K562 (cell line): ENCODE measurements at regions not wholly inside any gene's neighbourhood (a gene's known extent, or its start where the extent isn't known, plus 50 kb on each side); places are given as distances from the start of the nearest gene placed in this dataset.

Experiments used
- ATAC-seq: fragments of 200-7000 bp; cut with Tn5 transposase; 3 replicates; pipeline ENCODE4 v1.9.1; 2020; ENCODE audit warnings: moderate library complexity
- BruUV-seq: library from RNA; stranded (reverse); fragments of 400-500 nt; replicated peaks from 2 replicates; lab custom pipeline; 2021; lab: Mats Ljungman, UMichigan
- CTCF ChIA-PET: fragments of 300-600 bp; formaldehyde crosslinking; extraction: SDS; loops from one replicate; lab custom pipeline; 2021; ENCODE audit warnings: low intra/inter-chr PET ratio; lab: Yijun Ruan, JAX
- POLR2A ChIA-PET: fragments of 300-600, 350-650 bp; sonication (Branson Sonifier 250); formaldehyde crosslinking; extraction: SDS; loops from one replicate; lab custom pipeline; 2021; ENCODE audit warnings: antibody characterized with exemption, inconsistent platforms; lab: Yijun Ruan, JAX
- DNase-seq, 4 experiments: peaks; one replicate each; pipeline versions ENCODE4 v3.0.0 to v3.0.0-alpha.2; 2011 to 2018; ENCODE audit warnings: low spot score in 3 of 4, mixed read lengths in 3 of 4; ENCODE audit errors: extremely low read depth in 1 of 4
- FAIRE-seq: peaks from 2 replicates; lab custom pipeline; 2011; peaks lifted over from hg19 to GRCh38; lab: Jason Lieb, UNC
- H2AFZ ChIP-seq: 2 replicates; pipeline ENCODE4 v1.6.0; 2011; ENCODE audit warnings: low read depth, low read length, control low read depth, inconsistent platforms
- H3K27ac ChIP-seq: fragments of 200-600 bp; 3 replicates; pipeline ENCODE4 v1.8.0; 2011; ENCODE audit warnings: low read depth, mild to moderate bottlenecking, control low read depth, inconsistent platforms, low read length, moderate library complexity, mixed read lengths; ENCODE audit errors: extremely low read depth
- H3K27me3 ChIP-seq, 2 experiments: fragments of 300-600 bp in 1 of 2; 2 replicates in 1 of 2; 3 replicates in 1 of 2; pipeline versions ENCODE4 v1.6.0 to v1.8.0; 2011; ENCODE audit warnings: inconsistent platforms in 2 of 2, low read length in 2 of 2, mild to moderate bottlenecking in 1 of 2, mixed read lengths in 1 of 2, moderate library complexity in 1 of 2; ENCODE audit not compliant: control insufficient read depth in 2 of 2, insufficient read depth in 2 of 2
- H3K36me3 ChIP-seq: fragments of 300-600 bp; 3 replicates; pipeline ENCODE4 v1.8.0; 2011; ENCODE audit warnings: mild to moderate bottlenecking, low read length, inconsistent platforms; ENCODE audit not compliant: control insufficient read depth, insufficient read depth
- H3K4me1 ChIP-seq, 2 experiments: fragments of 200-600 bp in 1 of 2; replicated peaks in 1 of 2; 2 replicates in 1 of 2; 3 replicates in 1 of 2; pipeline versions ENCODE4 v1.5.1 to v1.8.0; 2011; ENCODE audit warnings: inconsistent platforms in 2 of 2, low read length in 2 of 2, mild to moderate bottlenecking in 1 of 2, mixed read lengths in 1 of 2, moderate library complexity in 1 of 2; ENCODE audit not compliant: control insufficient read depth in 2 of 2, insufficient read depth in 2 of 2
- H3K4me2 ChIP-seq: 2 replicates; pipeline ENCODE4 v1.6.1; 2011; ENCODE audit warnings: low read length, control low read depth, inconsistent platforms, mixed read lengths; ENCODE audit not compliant: insufficient read depth
- H3K4me3 ChIP-seq: fragments of 200-600 bp; sonication (generic), shearing (Covaris generic); 2 replicates; pipeline ENCODE4 v1.5.1; 2016; ENCODE audit warnings: control low read depth, inconsistent platforms
- H3K79me2 ChIP-seq: fragments of 200-600 bp; 3 replicates; pipeline ENCODE4 v1.8.0; 2011; ENCODE audit warnings: low read length, inconsistent platforms; ENCODE audit not compliant: control insufficient read depth, insufficient read depth
- H3K9ac ChIP-seq, 2 experiments: 2 replicates each; pipeline versions ENCODE4 v1.6.0 to v1.6.1; 2011; ENCODE audit warnings: low read depth in 2 of 2, low read length in 2 of 2, control low read depth in 1 of 2, inconsistent platforms in 1 of 2, mild to moderate bottlenecking in 1 of 2, mixed read lengths in 1 of 2; ENCODE audit not compliant: insufficient read depth in 1 of 2
- H3K9me1 ChIP-seq: one replicate; pipeline ENCODE4 v1.6.0; 2011; ENCODE audit warnings: inconsistent platforms, mild to moderate bottlenecking, low read length, moderate library complexity; ENCODE audit not compliant: control insufficient read depth, insufficient read depth
- H3K9me3 ChIP-seq: replicated peaks from 2 replicates; pipeline ENCODE4 v1.5.1; 2011; ENCODE audit warnings: low read depth, low read length, inconsistent platforms; ENCODE audit not compliant: control insufficient read depth, insufficient read depth
- H4K20me1 ChIP-seq: replicated peaks from 2 replicates; pipeline ENCODE4 v1.6.1; 2011; ENCODE audit warnings: low read length, inconsistent platforms, mixed read lengths; ENCODE audit not compliant: control insufficient read depth, insufficient read depth
- ARID3B ChIP-seq: fragments of 250-450 bp; sonication (Bioruptor Pico); IDR thresholded peaks from 2 replicates; pipeline ENCODE4 v1.4.0; 2020; ENCODE audit warnings: borderline replicate concordance
- KAT7 ChIP-seq: sonication (generic); formaldehyde crosslinking; IDR thresholded peaks from 2 replicates; pipeline ENCODE4 v1.8.0; 2022; ENCODE audit warnings: missing genetic modification reagents, mild to moderate bottlenecking, borderline replicate concordance
- NONO ChIP-seq, 2 experiments: fragments of 200-400 bp in 1 of 2; fragments of 450-650 bp in 1 of 2; formaldehyde crosslinking in 1 of 2; IDR thresholded peaks; 2 replicates each; pipeline ENCODE4 v1.6.1; 2017; ENCODE audit warnings: low read depth in 2 of 2, mild to moderate bottlenecking in 2 of 2, moderate library complexity in 2 of 2, low read length in 1 of 2
- ZKSCAN3 ChIP-seq: fragments of 250-450 bp; sonication (Bioruptor Pico); IDR thresholded peaks from 2 replicates; pipeline ENCODE4 v1.4.0; 2020
- ZNF311 ChIP-seq: fragments of 250-450 bp; sonication (Bioruptor Pico); IDR thresholded peaks from 2 replicates; pipeline ENCODE4 v1.4.0; 2020; ENCODE audit warnings: mild to moderate bottlenecking, moderate library complexity
- ZNF785 ChIP-seq: fragments of 250-450 bp; sonication (Bioruptor Pico); IDR thresholded peaks from 2 replicates; pipeline ENCODE4 v1.4.0; 2020; ENCODE audit warnings: mild to moderate bottlenecking
- WGBS: fragments of 100-300 bp; shearing (Covaris generic); methylation state at CpG from one replicate; pipeline ENCODE4 v1.1.6; 2016; ENCODE audit warnings: low coverage, mixed read lengths; ENCODE audit not compliant: insufficient coverage; ENCODE audit errors: missing lambda C conversion rate; 5-methylcytosine and 5-hydroxymethylcytosine counted together
- in situ Hi-C: fragments of 300-500 bp; cut with MboI; formaldehyde crosslinking; loops from 4 replicates; pipeline ENCODE4 v1.15.0; 2018; ENCODE audit warnings: inconsistent platforms, mixed read lengths
- intact Hi-C: fragments of 100-400 bp; cut with micrococcal nuclease; formaldehyde crosslinking; loops from 2 replicates; pipeline ENCODE4 v1.14.2; 2022

GRCh38 chr10:78304091-78305045 lies 270.7 kb downstream of the RPS24 start:
- ChIA-PET CTCF (interaction anchor here (0.8 kb wide), 1 partner anchor 73 kb away, joined by 3 read pairs; no protein-coding TSS in a partner anchor), POLR2A (interaction anchor here (0.5 to 1.1 kb wide), 3 partner anchors 9 to 16 kb away, joined by 3 to 4 read pairs (median 3); no protein-coding TSS in a partner anchor)
- Histone ChIP-seq H3K4me1 (peaks cover 5 to 13% of the 10 kb centered on the region in 2 experiments; a peak in 4 of 5 replicates), H3K9me3 (no peaks in the 10 kb centered on the region), H3K4me3 (no peak overlapping the region), H3K27ac (no peak overlapping the region), H4K20me1 (no peaks in the 10 kb centered on the region), H3K27me3 (peaks cover 11 to 26% of the 10 kb centered on the region in 2 experiments; a peak in 4 of 5 replicates), H3K9ac (no peak overlapping the region), H3K4me2 (no peak overlapping the region), H3K79me2 (no peaks in the 10 kb centered on the region), H2AFZ (no peak overlapping the region), H3K36me3 (no peaks in the 10 kb centered on the region), H3K9me1 (no peaks in the 10 kb centered on the region)
- ATAC-seq (no peak), FAIRE-seq (no peak), DNase-seq (no peak)
- in situ Hi-C loops (no loop called here), intact Hi-C loops (loop anchor here (10.0 kb wide), 2 partner anchors 350 to 890 kb away; no protein-coding TSS in a partner anchor)
- no peak for TF ChIP-seq NONO (IDR thresholded peaks at IDR 0.05; ENCODE audit: low read depth in 2 of 2, low read length in 1 of 2)
- TF ChIP-seq ARID3B, result no peak
- TF ChIP-seq KAT7 (CRISPR knock-in tag), result no peak
- no peak for TF ChIP-seq ZNF311 (CRISPR knock-in tag)
- TF ChIP-seq ZKSCAN3 (CRISPR knock-in tag), result no peak
- no peak for TF ChIP-seq ZNF785
- WGBS, result 15% methylated on average over 12 of the region's 12 CpGs
- BruUV-seq, result no TSS peak
